Muscle layer of duodenum (tissue), 2 donors: ENCODE measurements at regions not wholly inside any gene's neighbourhood (a gene's known extent, or its start where the extent isn't known, plus 50 kb on each side); places are given as distances from the start of the nearest gene placed in this dataset.

Experiments used
- H3K27ac ChIP-seq: one replicate; pipeline ENCODE4 v1.7.0; 2013; ENCODE audit warnings: mild to moderate bottlenecking, low read length
- H3K27me3 ChIP-seq: one replicate; pipeline ENCODE4 v1.7.0; 2013; ENCODE audit warnings: low read depth, mild to moderate bottlenecking, control low read depth, low read length
- H3K36me3 ChIP-seq, 2 donors: one replicate each; pipeline ENCODE4 v1.7.0; 2013; ENCODE audit warnings: low read length in 2 of 2, control low read depth in 1 of 2, mild to moderate bottlenecking in 1 of 2; ENCODE audit not compliant: insufficient read depth in 2 of 2, control insufficient read depth in 1 of 2
- H3K4me1 ChIP-seq, 2 donors: one replicate each; pipeline ENCODE4 v1.7.0; 2013; ENCODE audit warnings: low read length in 2 of 2, mild to moderate bottlenecking in 2 of 2, control low read depth in 1 of 2, moderate library complexity in 1 of 2; ENCODE audit not compliant: insufficient read depth in 2 of 2, control insufficient read depth in 1 of 2
- H3K4me3 ChIP-seq, 2 donors: one replicate each; pipeline ENCODE4 v1.7.0; 2013; ENCODE audit warnings: low read length in 2 of 2, low read depth in 1 of 2, mild to moderate bottlenecking in 1 of 2
- H3K9me3 ChIP-seq, 2 donors: one replicate each; pipeline ENCODE4 v1.7.0; 2013; ENCODE audit warnings: low read length in 2 of 2, control low read depth in 1 of 2, mild to moderate bottlenecking in 1 of 2; ENCODE audit not compliant: control insufficient read depth in 1 of 2
- donor health status: healthy.

- H3K4me3 ChIP-seq = no peak overlapping the region
- H3K4me1 ChIP-seq = no peaks in the 10 kb centered on the region
- no peaks in the 10 kb centered on the region for H3K27me3 ChIP-seq
- no peaks in the 10 kb centered on the region for H3K36me3 ChIP-seq
- H3K9me3 ChIP-seq = peaks cover 0 to 12% of the 10 kb centered on the region in 2 donors
- H3K27ac ChIP-seq = no peak overlapping the region
Observed at GRCh38 chr2:106631281-106631680, 144.1 kb downstream of the CD8B2 start.

- Histone ChIP-seq H3K4me3 (no peak overlapping the region), H3K4me1 (peaks cover 0 to 8% of the 10 kb centered on the region in 2 donors), H3K36me3 (no peaks in the 10 kb centered on the region), H3K27me3 (no peaks in the 10 kb centered on the region), H3K9me3 (no peaks in the 10 kb centered on the region), H3K27ac (no peak overlapping the region)
Observed at GRCh38 chr2:106638043-106638442, 150.9 kb downstream of the CD8B2 start.

GRCh38 chr2:106638580-106638979 lies 151.4 kb downstream of the CD8B2 start:
- Histone ChIP-seq H3K4me3 (no peak overlapping the region), H3K27me3 (no peaks in the 10 kb centered on the region), H3K9me3 (no peaks in the 10 kb centered on the region), H3K36me3 (no peaks in the 10 kb centered on the region), H3K4me1 (peaks cover 0 to 12% of the 10 kb centered on the region in 2 donors), H3K27ac (no peak overlapping the region)

- no peaks in the 10 kb centered on the region for H3K9me3 ChIP-seq
- no peak overlapping the region for H3K4me3 ChIP-seq
- peaks cover 0 to 12% of the 10 kb centered on the region in 2 donors for H3K4me1 ChIP-seq
- H3K27ac ChIP-seq = peak overlapping the region; percentile 49
- no peaks in the 10 kb centered on the region for H3K36me3 ChIP-seq
- H3K27me3 ChIP-seq = no peaks in the 10 kb centered on the region
Observed at GRCh38 chr2:106642679-106643078, 155.5 kb downstream of the CD8B2 start.

GRCh38 chr2:106644623-106645022 lies 157.5 kb downstream of the CD8B2 start:
- Histone ChIP-seq H3K4me1 (peaks cover 0 to 4% of the 10 kb centered on the region in 2 donors), H3K4me3 (no peak overlapping the region), H3K9me3 (no peaks in the 10 kb centered on the region), H3K27me3 (no peaks in the 10 kb centered on the region), H3K27ac (no peak overlapping the region), H3K36me3 (no peaks in the 10 kb centered on the region)

- peaks cover 0 to 4% of the 10 kb centered on the region in 2 donors for H3K4me1 ChIP-seq
- no peak overlapping the region for H3K27ac ChIP-seq
- no peaks in the 10 kb centered on the region for H3K9me3 ChIP-seq
- H3K36me3 ChIP-seq = no peaks in the 10 kb centered on the region
- no peaks in the 10 kb centered on the region for H3K27me3 ChIP-seq
- no peak overlapping the region for H3K4me3 ChIP-seq
Observed at GRCh38 chr2:106646605-106647004, 159.4 kb downstream of the CD8B2 start.

GRCh38 chr2:106649306-106649705 lies 162.1 kb downstream of the CD8B2 start:
- H3K4me3 ChIP-seq = no peak overlapping the region
- H3K27ac ChIP-seq = no peak overlapping the region

GRCh38 chr2:106653465-106653864 lies 166.3 kb downstream of the CD8B2 start:
- H3K4me3 ChIP-seq = no peak overlapping the region
- H3K9me3 ChIP-seq = peaks cover 0 to 3% of the 10 kb centered on the region in 2 donors
- no peaks in the 10 kb centered on the region for H3K4me1 ChIP-seq
- H3K27ac ChIP-seq = no peak overlapping the region
- no peaks in the 10 kb centered on the region for H3K36me3 ChIP-seq
- no peaks in the 10 kb centered on the region for H3K27me3 ChIP-seq

More at GRCh38 chr2:106649306-106649705, 162.1 kb downstream of the CD8B2 start:
- Histone ChIP-seq H3K9me3 (no peaks in the 10 kb centered on the region), H3K4me1 (no peaks in the 10 kb centered on the region), H3K36me3 (no peaks in the 10 kb centered on the region), H3K27me3 (no peaks in the 10 kb centered on the region)

- no peaks in the 10 kb centered on the region for H3K27me3 ChIP-seq
- H3K9me3 ChIP-seq = peaks cover 0 to 3% of the 10 kb centered on the region in 2 donors
- H3K4me1 ChIP-seq = no peaks in the 10 kb centered on the region
- H3K36me3 ChIP-seq = no peaks in the 10 kb centered on the region
- H3K27ac ChIP-seq = no peak overlapping the region
- H3K4me3 ChIP-seq = no peak overlapping the region
Observed at GRCh38 chr2:106658616-106659015, 171.5 kb downstream of the CD8B2 start.

- no peak overlapping the region for H3K4me3 ChIP-seq
- no peaks in the 10 kb centered on the region for H3K27me3 ChIP-seq
- no peaks in the 10 kb centered on the region for H3K9me3 ChIP-seq
- H3K4me1 ChIP-seq = no peaks in the 10 kb centered on the region
- no peaks in the 10 kb centered on the region for H3K36me3 ChIP-seq
- H3K27ac ChIP-seq = no peak overlapping the region
Observed at GRCh38 chr2:106664669-106665068, 177.5 kb downstream of the CD8B2 start.

- Histone ChIP-seq H3K4me3 (no peak overlapping the region), H3K36me3 (no peaks in the 10 kb centered on the region), H3K4me1 (no peaks in the 10 kb centered on the region), H3K9me3 (peaks cover 0 to 3% of the 10 kb centered on the region in 2 donors), H3K27me3 (no peaks in the 10 kb centered on the region), H3K27ac (no peak overlapping the region)
Observed at GRCh38 chr2:106667478-106668070, 180.4 kb downstream of the CD8B2 start.
